DOHH2 (cell line): ENCODE measurements at regions not wholly inside any gene's neighbourhood (a gene's known extent, or its start where the extent isn't known, plus 50 kb on each side); places are given as distances from the start of the nearest gene placed in this dataset.

Source experiments
- EZH2phosphoT487 ChIP-seq: fragments of 200-600 bp; sonication (generic); IDR thresholded peaks from 2 replicates; pipeline ENCODE4 v1.6.1; 2017; ENCODE audit warnings: borderline replicate concordance, mild to moderate bottlenecking, antibody characterized with exemption, low read length, moderate library complexity, mixed read lengths
- TF ChIP-seq, protein P1 (sequence below): fragments of 200-600 bp; sonication (generic); IDR thresholded peaks from one replicate; pipeline ENCODE4 v1.5.1; 2014; ENCODE audit warnings: antibody characterized with exemption, mild to moderate bottlenecking, low read depth, low read length; ENCODE audit not compliant: poor library complexity, severe bottlenecking

DNA sequence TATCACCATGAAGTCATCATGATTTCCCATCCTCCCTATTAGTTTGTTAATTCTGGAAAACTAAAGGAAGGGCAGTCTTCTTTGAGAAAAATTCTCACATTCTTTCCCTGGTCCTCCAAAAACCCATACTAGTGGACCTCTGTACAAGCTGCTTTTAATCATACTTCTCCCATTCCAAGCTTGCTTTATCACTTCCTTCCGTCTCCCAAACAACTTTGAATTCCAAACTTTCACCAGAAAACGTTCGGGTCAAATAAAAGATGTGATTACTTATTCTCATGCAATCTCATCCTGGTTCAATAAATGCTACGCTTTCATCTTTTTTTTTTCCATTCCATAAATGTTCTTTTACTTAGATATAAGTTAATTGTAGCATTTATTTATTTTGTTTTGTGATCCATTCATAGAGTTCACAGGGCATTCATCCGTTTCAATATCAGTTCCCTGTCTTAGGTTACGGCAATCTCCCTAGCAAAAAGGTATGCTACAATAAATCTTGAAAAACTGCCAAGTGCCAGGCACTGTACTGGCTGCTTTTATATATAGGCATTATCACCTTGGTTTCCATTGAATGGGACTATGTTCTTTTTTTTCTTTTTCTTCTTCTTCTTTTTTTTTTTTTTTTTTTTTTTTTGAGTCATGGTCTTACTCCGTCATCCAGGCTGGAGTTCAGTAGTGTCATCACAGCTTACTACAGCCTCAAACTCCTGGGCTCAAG is 100.2 kb upstream of the GREM2 start:
- TF ChIP-seq, protein P1, sequence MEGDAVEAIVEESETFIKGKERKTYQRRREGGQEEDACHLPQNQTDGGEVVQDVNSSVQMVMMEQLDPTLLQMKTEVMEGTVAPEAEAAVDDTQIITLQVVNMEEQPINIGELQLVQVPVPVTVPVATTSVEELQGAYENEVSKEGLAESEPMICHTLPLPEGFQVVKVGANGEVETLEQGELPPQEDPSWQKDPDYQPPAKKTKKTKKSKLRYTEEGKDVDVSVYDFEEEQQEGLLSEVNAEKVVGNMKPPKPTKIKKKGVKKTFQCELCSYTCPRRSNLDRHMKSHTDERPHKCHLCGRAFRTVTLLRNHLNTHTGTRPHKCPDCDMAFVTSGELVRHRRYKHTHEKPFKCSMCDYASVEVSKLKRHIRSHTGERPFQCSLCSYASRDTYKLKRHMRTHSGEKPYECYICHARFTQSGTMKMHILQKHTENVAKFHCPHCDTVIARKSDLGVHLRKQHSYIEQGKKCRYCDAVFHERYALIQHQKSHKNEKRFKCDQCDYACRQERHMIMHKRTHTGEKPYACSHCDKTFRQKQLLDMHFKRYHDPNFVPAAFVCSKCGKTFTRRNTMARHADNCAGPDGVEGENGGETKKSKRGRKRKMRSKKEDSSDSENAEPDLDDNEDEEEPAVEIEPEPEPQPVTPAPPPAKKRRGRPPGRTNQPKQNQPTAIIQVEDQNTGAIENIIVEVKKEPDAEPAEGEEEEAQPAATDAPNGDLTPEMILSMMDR = no peak
- TF ChIP-seq EZH2phosphoT487 = no peak
